H1 (cell line): ENCODE measurements at regions not wholly inside any gene's neighbourhood (a gene's known extent, or its start where the extent isn't known, plus 50 kb on each side); places are given as distances from the start of the nearest gene placed in this dataset.

Experiments used
- RBBP5 ChIP-seq: IDR thresholded peaks from 2 replicates; pipeline ENCODE4 v1.7.1; 2012; ENCODE audit warnings: low read depth, mild to moderate bottlenecking, inconsistent platforms, low read length, moderate library complexity, borderline replicate concordance

DNA sequence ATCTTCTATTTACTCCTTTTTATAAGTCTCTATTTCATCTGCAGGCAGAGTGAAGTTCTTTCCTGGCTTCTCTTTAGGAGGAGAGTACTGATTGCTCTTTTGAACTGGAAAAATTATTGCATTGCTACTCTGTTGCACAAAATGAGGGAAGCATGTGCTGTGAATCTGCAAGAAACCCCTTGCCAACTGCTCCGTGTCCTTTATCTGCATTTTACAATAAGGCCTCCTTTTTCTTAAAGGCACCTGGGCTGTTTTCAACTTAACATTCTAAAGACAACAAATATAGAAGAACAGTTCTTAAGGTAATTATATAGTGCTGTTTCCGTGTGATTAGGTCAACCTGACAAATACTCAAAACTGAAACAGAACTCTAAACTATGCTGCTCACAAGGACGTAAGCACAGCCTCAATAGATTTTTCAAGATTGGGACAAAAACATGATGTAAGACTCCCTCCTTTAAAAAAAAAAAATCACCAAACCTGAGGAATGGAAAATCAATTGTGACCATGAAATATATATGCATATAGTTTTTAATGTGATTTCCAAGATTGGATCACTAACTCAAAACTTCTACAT is 716.6 kb upstream of the INTU start (continued):
- no peak for TF ChIP-seq RBBP5
